Spleen (tissue), 11 donors: ENCODE measurements at regions not wholly inside any gene's neighbourhood (a gene's known extent, or its start where the extent isn't known, plus 50 kb on each side); places are given as distances from the start of the nearest gene placed in this dataset.

Experiments used
- DNase-seq: peaks from one replicate; pipeline ENCODE4 v3.0.0-alpha.2; 2020
- H3K27ac ChIP-seq, 8 donors: fragments of 200-600 bp; sonication (generic) in 7 of 8; 1 replicate in 4 of 8; 2 replicates in 4 of 8; pipeline versions ENCODE4 v1.5.0 to v1.8.0; 2016 to 2021; ENCODE audit warnings: inconsistent platforms in 4 of 8, mild to moderate bottlenecking in 4 of 8, moderate library complexity in 1 of 8
- H3K27me3 ChIP-seq, 7 donors: fragments of 200-600 bp; sonication (generic) in 6 of 7; replicated peaks in 1 of 7; 1 replicate in 4 of 7; 2 replicates in 3 of 7; pipeline versions ENCODE4 v1.5.0 to v1.8.0; 2016 to 2021; ENCODE audit warnings: inconsistent platforms in 3 of 7, mild to moderate bottlenecking in 1 of 7
- H3K36me3 ChIP-seq, 6 donors: fragments of 200-600 bp; sonication (generic) in 5 of 6; 1 replicate in 4 of 6; 2 replicates in 2 of 6; pipeline versions ENCODE4 v1.5.0 to v1.8.0; 2016 to 2021; ENCODE audit warnings: inconsistent platforms in 2 of 6
- H3K4me1 ChIP-seq, 6 donors: fragments of 200-600 bp; sonication (generic) in 5 of 6; 1 replicate in 3 of 6; 2 replicates in 3 of 6; pipeline versions ENCODE4 v1.5.0 to v1.8.0; 2016 to 2021; ENCODE audit warnings: inconsistent platforms in 3 of 6
- H3K4me3 ChIP-seq, 8 donors: fragments of 200-600 bp; sonication (generic) in 7 of 8; 1 replicate in 4 of 8; 2 replicates in 4 of 8; pipeline versions ENCODE4 v1.5.0 to v1.8.0; 2016 to 2021; ENCODE audit warnings: inconsistent platforms in 4 of 8, mild to moderate bottlenecking in 4 of 8, moderate library complexity in 2 of 8
- H3K9me3 ChIP-seq, 8 donors: fragments of 200-600 bp; sonication (generic) in 7 of 8; 1 replicate in 4 of 8; 2 replicates in 4 of 8; pipeline versions ENCODE4 v1.5.0 to v1.8.0; 2016 to 2021; ENCODE audit warnings: inconsistent platforms in 4 of 8
- CTCF ChIP-seq, 11 experiments: fragments of 200-600 bp in 7 of 11; fragments of 450-650 bp in 4 of 11; sonication (generic) in 4 of 11; IDR thresholded peaks in 8 of 11; conservative IDR thresholded peaks in 3 of 11; 1 replicate in 7 of 11; 2 replicates in 4 of 11; pipeline versions ENCODE4 v1.4.0 to v1.8.0; 2016 to 2021; ENCODE audit warnings: antibody characterized with exemption in 11 of 11, inconsistent platforms in 4 of 11, mild to moderate bottlenecking in 1 of 11
- POLR2A ChIP-seq, 3 donors: fragments of 450-650 bp; IDR thresholded peaks; one replicate each; pipeline ENCODE4 v1.5.1; 2017; ENCODE audit warnings: antibody characterized with exemption in 3 of 3, mild to moderate bottlenecking in 1 of 3
- POLR2AphosphoS5 ChIP-seq, 3 donors: sonication (generic); formaldehyde crosslinking; IDR thresholded peaks; one replicate each; pipeline ENCODE4 v1.5.1; 2017; ENCODE audit warnings: antibody characterized with exemption in 3 of 3
- whole genome bisulfite sequencing, 5 donors: extraction: QIAGEN DNeasy Blood & Tissue Kit in 3 of 5; methylation state at CpG; one replicate each; pipeline versions ENCODE4 v1.1.5 to v1.1.7; 2013 to 2018; 5-methylcytosine and 5-hydroxymethylcytosine counted together
- intact Hi-C: fragments of 100-400 bp; cut with DNase I; formaldehyde crosslinking; loops from one replicate; pipeline ENCODE4 v1.15.0; 2023; ENCODE audit warnings: low total_unique reads
- small RNA-seq, 4 donors: library from RNA; depleted of rRNA; stranded (forward); fragments of <200 nt; gene quantifications; one replicate each; pipeline ENCODE3, GENCODE V24; 2016
- donor health status: healthy with polysubstance abuse.
- donor health status: DM: no; HTN: no; CAD: no; lungs with moderate emphysema.
- donor health status: DM: no; HTN: no; CAD: no.
- donor health status: Bipolar disorder and iron deficiency.
- donor health status: healthy.
- donor health status: DM: no; HTN: no; CAD: no.
- donor health status: DM: yes; HTN: yes; CAD: no.

GRCh38 chr1:118247593-118247992, 62.6 kb upstream of the SPAG17 start:
- Histone ChIP-seq H3K36me3 (no peaks in the 10 kb centered on the region), H3K27ac (no peak overlapping the region), H3K4me3 (no peak overlapping the region), H3K27me3 (no peaks in the 10 kb centered on the region), H3K9me3 (no peaks in the 10 kb centered on the region), H3K4me1 (no peaks in the 10 kb centered on the region)
- DNase-seq: no peak
- no peak for TF ChIP-seq POLR2AphosphoS5 (IDR thresholded peaks at IDR 0.05)
- TF ChIP-seq CTCF (IDR thresholded peaks at IDR 0.05 in 8 of 11, conservative IDR thresholded peaks at IDR 0.05 in 3 of 11): no peak
- intact Hi-C loops: no loop called here
- 67 to 77% (median 71%) methylated on average over 3 of the region's 3 CpGs for WGBS, 5 donors

DNA sequence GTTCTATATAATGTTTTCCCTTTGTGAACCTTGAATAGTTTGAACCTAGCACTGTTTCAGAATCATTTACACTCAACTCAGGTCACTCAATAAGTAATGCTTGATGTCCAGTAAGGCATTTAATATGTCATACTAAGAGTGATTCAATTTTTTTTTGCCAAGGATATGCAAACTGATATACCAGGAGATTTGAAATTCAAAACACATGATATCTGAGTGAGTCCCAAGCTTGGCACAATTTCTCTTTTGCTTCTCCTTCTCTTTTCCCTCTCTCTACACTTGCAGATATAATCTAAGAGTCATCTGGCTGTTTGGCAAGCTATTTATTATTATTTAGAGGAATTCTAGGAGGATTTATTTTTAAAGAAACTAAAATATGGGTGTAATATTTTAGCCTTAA, 61.6 kb upstream of the SPAG17 start:
- no peaks in the 10 kb centered on the region for H3K4me1 ChIP-seq
- no peak for DNase-seq
- TF ChIP-seq POLR2AphosphoS5 (IDR thresholded peaks at IDR 0.05) (no peak), POLR2A (IDR thresholded peaks at IDR 0.05) (no peak), CTCF (IDR thresholded peaks at IDR 0.05 in 8 of 11, conservative IDR thresholded peaks at IDR 0.05 in 3 of 11) (no peak)
- intact Hi-C loops: no loop called here
- H3K27me3 ChIP-seq: no peaks in the 10 kb centered on the region
- H3K27ac ChIP-seq: no peak overlapping the region
- H3K36me3 ChIP-seq: no peaks in the 10 kb centered on the region
- H3K4me3 ChIP-seq: no peak overlapping the region
- H3K9me3 ChIP-seq: no peaks in the 10 kb centered on the region

DNA sequence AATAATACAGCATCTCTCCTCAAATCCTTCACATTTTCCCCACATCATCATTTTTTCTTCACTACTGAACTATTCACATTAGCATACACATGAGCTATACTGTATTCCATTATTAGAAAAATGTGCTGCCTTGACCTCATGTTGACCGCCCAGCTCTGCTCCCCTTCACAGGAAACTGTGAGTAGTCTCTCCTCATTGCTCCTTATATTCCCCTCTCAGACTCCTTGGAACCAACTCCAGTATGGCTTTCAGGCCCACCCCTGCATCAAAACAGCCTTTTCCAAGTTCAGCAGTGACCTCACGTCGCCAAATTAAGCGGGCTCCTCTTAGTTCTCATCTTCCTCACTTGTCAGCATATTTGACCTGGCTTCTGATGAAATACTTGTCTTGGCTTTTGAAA, 59.2 kb upstream of the SPAG17 start:
- intact Hi-C loops: no loop called here
- no peaks in the 10 kb centered on the region for H3K4me1 ChIP-seq
- peaks cover 0 to 7% (median 4%) of the 10 kb centered on the region in 8 donors for H3K9me3 ChIP-seq
- H3K36me3 ChIP-seq: no peaks in the 10 kb centered on the region
- TF ChIP-seq POLR2A (IDR thresholded peaks at IDR 0.05) (no peak), CTCF (IDR thresholded peaks at IDR 0.05 in 8 of 11, conservative IDR thresholded peaks at IDR 0.05 in 3 of 11) (no peak), POLR2AphosphoS5 (IDR thresholded peaks at IDR 0.05) (no peak)
- no peaks in the 10 kb centered on the region for H3K27me3 ChIP-seq
- WGBS, 5 donors: 28 to 54% (median 32%) methylated on average over 3 to 4 of the region's 4 CpGs
- no peak for DNase-seq
- no peak overlapping the region for H3K4me3 ChIP-seq
- no peak overlapping the region for H3K27ac ChIP-seq

- intact Hi-C loops: no loop called here
Measured at GRCh38 chr1:118243269-118243668, 58.2 kb upstream of the SPAG17 start.

More at GRCh38 chr1:118243269-118243668, 58.2 kb upstream of the SPAG17 start:
- Histone ChIP-seq H3K9me3 (peaks cover 0 to 16% (median 13%) of the 10 kb centered on the region in 8 donors), H3K27me3 (no peaks in the 10 kb centered on the region), H3K27ac (no peak overlapping the region), H3K4me1 (no peaks in the 10 kb centered on the region), H3K36me3 (no peaks in the 10 kb centered on the region), H3K4me3 (no peak overlapping the region)
- TF ChIP-seq POLR2AphosphoS5 (IDR thresholded peaks at IDR 0.05) (no peak), POLR2A (IDR thresholded peaks at IDR 0.05) (no peak), CTCF (IDR thresholded peaks at IDR 0.05 in 8 of 11, conservative IDR thresholded peaks at IDR 0.05 in 3 of 11) (no peak)
- no peak for DNase-seq
- 70 to 85% (median 78%) methylated on average over 4 of the region's 4 CpGs for WGBS, 5 donors

Small RNA genes in the stretch of these regions (small RNA-seq; reads per million reads assigned to genes)
- gene RNA5SP56: 0 to 0.12 (median 0) reads per million in 4 donors
